HG03469 (cell line): ENCODE measurements at regions not wholly inside any gene's neighbourhood (a gene's known extent, or its start where the extent isn't known, plus 50 kb on each side); places are given as distances from the start of the nearest gene placed in this dataset.
"Not testable (repeated sequence)": the region's sequence is repeated elsewhere in the genome, so short reads cannot be mapped to it uniquely, and the experiment has no call there.

ENCODE experiments used
- ATAC-seq: cut with Tn5 transposase; IDR thresholded peaks from one replicate; pipeline ENCODE4 v1.9.1; 2021; ENCODE audit warnings: mild to moderate bottlenecking, moderate library complexity, moderate number of reproducible peaks; ENCODE audit not compliant: unreplicated experiment

DNA sequence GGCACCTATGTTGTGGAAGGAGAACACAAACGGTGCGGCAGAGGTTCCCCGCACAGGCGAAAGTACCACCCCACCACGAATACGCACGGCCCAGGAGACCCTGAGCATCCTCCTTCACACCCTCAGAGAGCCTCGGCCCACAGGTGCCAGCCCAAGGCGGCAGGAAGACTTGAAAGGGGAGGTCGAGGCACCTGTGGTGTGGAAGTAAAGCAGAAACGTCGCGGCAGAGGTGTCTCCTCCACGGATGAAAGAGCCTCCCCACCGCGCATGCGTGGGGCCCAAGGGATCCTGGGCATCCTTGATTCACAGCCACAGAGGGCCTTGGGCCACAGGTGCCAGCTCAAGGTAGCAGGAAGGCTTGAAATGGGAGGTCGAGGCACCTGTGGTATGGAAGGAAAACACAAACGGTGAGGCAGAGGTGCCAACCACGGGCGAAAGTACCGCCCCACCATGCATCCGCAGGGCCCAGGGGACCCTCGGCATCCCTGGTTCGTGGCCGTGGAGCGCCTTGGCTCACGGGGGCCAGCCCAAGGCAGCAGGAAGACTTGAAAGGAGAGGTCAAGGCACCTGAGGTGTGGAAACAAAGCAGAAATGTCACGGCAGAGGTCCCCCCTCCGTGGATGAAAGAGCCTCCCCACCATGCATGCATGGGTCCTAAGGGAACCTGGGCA lies 380.1 kb downstream of the ALG10 start:
- no peak for ATAC-seq

DNA sequence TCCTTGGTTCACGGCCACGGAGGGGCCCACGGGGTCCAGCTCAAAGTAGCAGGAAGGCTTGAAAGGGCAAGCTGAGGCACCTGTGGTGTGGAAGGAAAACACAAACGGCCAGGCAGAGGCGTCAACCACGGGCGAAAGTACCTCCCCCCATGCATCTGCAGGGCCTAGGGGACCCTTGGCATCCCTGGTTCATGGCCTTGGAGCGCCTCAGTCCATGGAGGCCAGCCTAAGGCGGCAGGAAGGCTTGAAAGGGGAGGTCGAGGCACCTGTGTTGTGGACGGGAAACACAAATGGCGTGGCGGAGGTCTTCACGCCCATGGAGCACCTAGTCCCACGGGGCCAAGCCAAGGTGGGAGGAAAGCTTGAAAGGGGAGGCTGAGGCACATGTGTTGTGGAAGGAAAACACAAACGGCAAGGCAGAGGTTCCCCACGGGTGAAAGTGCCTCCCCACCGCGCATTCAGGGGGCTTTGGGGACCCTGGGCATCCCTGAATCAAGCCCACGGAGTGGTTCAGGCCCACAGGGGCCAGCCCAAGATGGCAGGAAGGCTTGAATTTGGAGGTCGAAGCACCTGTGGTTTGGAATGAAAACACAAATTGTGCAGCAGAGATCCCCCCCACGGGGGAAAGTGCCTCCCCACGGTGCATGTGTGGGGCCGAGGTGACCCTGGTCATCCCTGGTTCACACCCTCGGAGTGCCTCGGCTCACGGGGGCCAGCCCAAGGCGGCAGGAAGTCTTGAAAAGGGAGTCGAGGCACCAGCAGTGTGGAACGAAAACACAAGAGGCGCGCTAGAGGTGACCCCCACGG lies 380.8 kb downstream of the ALG10 start:
- ATAC-seq, result no peak

- no peak for ATAC-seq
Measured at GRCh38 chr12:34403706-34404376, 381.5 kb downstream of the ALG10 start.

- no peak for ATAC-seq
Measured at GRCh38 chr12:34404377-34405285, 382.3 kb downstream of the ALG10 start.

- ATAC-seq, result no peak
Measured at GRCh38 chr12:34405286-34406227, 383.3 kb downstream of the ALG10 start.

DNA sequence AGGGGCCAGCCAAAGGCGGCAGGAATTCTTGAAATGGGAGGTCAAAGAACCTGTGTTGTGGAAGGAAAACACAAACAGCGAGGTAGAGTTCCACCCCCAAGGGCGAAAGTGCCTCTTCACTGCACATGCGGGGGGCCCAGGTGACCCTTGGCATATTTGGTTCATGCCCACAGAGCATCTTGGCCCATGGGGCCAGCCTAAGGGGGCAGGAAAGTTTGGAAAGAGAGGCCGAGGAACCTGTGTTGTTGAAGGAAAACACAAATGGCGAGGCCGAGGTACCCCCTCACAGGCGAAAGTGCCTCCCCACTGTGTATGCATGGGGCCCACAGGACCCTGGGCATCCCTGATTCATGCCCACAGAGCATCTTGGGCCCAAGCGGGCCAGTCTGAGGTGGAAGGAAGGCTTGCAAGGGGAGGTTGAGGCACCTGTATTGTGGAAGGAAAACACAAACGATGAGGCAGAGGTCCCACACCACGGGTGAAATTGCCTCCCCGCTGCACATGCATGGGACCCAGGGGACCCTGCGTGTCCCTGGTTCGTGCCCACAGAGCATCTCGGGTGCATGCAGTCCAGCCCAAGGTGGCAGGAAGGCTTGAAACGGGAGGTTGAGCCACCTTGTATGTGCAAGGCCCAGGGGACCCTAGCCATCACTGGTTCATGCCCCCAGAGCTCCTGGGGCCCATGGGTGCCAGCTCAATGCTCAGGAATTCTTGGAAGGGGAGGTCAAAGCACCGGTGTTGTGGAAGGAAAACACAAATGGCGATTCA lies 384.1 kb downstream of the ALG10 start:
- ATAC-seq, result no peak

DNA sequence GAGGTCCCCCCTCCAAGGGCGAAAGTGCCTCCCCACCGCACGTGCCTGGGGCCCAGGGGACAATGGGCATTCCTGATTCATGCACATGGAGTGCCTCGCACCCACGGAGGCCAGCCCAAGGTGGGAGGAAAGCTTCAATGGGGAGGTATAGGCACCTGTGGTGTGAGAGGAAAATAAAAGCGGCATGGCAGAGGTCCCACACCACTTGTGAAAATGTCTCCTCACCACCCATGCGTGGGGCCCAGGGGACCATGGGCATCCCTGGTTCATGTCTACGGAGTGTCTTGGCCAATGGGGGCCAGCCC lies 384.7 kb downstream of the ALG10 start:
- no peak for ATAC-seq

DNA sequence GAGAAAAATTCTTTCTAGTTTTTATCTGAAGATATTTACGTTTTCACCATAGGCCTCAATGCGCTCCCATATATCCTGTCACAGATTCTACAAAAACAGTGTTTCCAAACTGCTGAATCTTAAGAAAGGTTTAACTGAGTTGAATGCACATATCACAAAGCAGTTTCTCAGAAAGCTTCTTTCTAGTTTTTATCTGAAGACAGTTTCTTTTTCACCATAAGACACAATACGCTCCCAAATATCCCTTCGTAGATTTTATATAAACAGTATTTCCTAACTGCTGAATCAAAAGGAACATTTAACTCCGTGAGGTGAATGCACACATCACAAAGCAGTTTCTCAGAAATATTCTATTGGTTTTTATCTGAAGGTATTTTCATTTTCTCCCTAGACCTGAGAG lies 385.5 kb downstream of the ALG10 start:
- ATAC-seq, result no peak

DNA sequence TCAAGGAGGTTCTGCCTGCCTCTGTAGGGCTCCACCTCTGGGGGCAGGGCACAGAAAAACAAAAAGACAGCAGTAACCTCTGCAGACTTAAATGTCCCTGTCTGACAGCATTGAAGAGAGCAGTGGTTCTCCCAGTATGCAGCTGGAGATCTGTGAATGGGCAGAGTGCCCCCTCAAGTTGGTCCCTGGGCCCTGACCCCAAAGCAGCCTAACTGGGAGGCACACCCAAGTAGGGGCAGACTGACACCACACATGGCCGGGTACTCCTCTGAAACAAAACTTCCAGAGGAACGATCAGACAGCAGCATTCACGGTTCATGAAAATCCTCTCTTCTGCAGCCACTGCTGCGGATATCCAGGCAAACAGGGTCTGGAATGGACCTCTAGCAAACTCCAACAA lies 409.2 kb downstream of the ALG10 start:
- ATAC-seq, result not testable (repeated sequence)
